HCT116 (cell line): ENCODE measurements at regions not wholly inside any gene's neighbourhood (a gene's known extent, or its start where the extent isn't known, plus 50 kb on each side); places are given as distances from the start of the nearest gene placed in this dataset.

Experiments
- ATAC-seq: fragments of 200-7000 bp; cut with Tn5 transposase; 2 replicates; pipeline ENCODE4 v1.9.1; 2020; ENCODE audit warnings: mild to moderate bottlenecking, moderate library complexity
- BruUV-seq: library from RNA; stranded (reverse); fragments of 400-500 nt; replicated peaks from 2 replicates; lab custom pipeline; 2021; lab: Mats Ljungman, UMichigan
- CTCF ChIA-PET: fragments of 300-600 bp; sonication (Branson Sonifier 250); formaldehyde crosslinking; loops from one replicate; lab custom pipeline; 2021; ENCODE audit warnings: antibody characterized with exemption; lab: Charles Lee
- POLR2A ChIA-PET: fragments of 300-600, 350-600 bp; sonication (Branson Sonifier 250); formaldehyde crosslinking; loops from one replicate; lab custom pipeline; 2021; ENCODE audit warnings: antibody characterized with exemption; lab: Charles Lee
- RAD21 ChIA-PET, 2 experiments: fragments of 300-600 bp; sonication (Branson Sonifier 250); formaldehyde crosslinking; loops; one replicate each; lab custom pipeline; 2023; ENCODE audit warnings: low total read pairs in 2 of 2; ENCODE audit not compliant: uncharacterized antibody in 2 of 2, unreplicated experiment in 2 of 2, low non-redundant PET in 1 of 2; lab: Charles Lee
- DNase-seq: peaks from one replicate; pipeline ENCODE4 v3.0.0-alpha.2; 2010; ENCODE audit warnings: low read depth, low spot score
- H2AFZ ChIP-seq: fragments of 200-600 bp; shearing (Covaris generic), sonication (generic); 2 replicates; pipeline ENCODE4 v1.6.1; 2017; ENCODE audit warnings: low read depth, mixed run types, mixed read lengths, antibody characterized with exemption, low read length; ENCODE audit not compliant: poor library complexity, severe bottlenecking
- H3K27ac ChIP-seq: 2 replicates; pipeline ENCODE4 v1.5.1; 2012; ENCODE audit warnings: low read depth, low read length
- H3K27me3 ChIP-seq: fragments of 200-600 bp; sonication (generic); 2 replicates; pipeline ENCODE4 v1.6.1; 2016; ENCODE audit warnings: mixed run types, low read length, mixed read lengths; ENCODE audit not compliant: insufficient read depth
- H3K36me3 ChIP-seq, 2 experiments: fragments of 200-500 bp in 1 of 2; fragments of 200-600 bp in 1 of 2; sonication (Bioruptor generic) in 1 of 2; sonication (generic) in 1 of 2; 2 replicates each; pipeline versions ENCODE4 v1.5.1 to v1.6.1; 2014 to 2016; ENCODE audit warnings: low read length in 2 of 2, inconsistent platforms in 1 of 2, mixed read lengths in 1 of 2, mixed run types in 1 of 2; ENCODE audit not compliant: insufficient read depth in 2 of 2, control insufficient read depth in 1 of 2
- H3K4me1 ChIP-seq, 2 experiments: fragments of 200-600 bp in 1 of 2; sonication (generic) in 1 of 2; 2 replicates each; pipeline versions ENCODE4 v1.5.1 to v1.6.1; 2012 to 2017; ENCODE audit warnings: low read length in 2 of 2, inconsistent platforms in 1 of 2, mild to moderate bottlenecking in 1 of 2, mixed read lengths in 1 of 2, mixed run types in 1 of 2, moderate library complexity in 1 of 2; ENCODE audit not compliant: insufficient read depth in 2 of 2, control insufficient read depth in 1 of 2
- H3K4me2 ChIP-seq: fragments of 200-600 bp; sonication (generic); 2 replicates; pipeline ENCODE4 v1.6.1; 2017; ENCODE audit warnings: mixed run types, low read length, mixed read lengths
- H3K4me3 ChIP-seq, 2 experiments: fragments of 200-600 bp in 1 of 2; sonication (generic) in 1 of 2; replicated peaks in 1 of 2; 2 replicates each; pipeline ENCODE4 v1.5.1; 2011 to 2016; ENCODE audit warnings: low read length in 2 of 2, control low read depth in 1 of 2, low read depth in 1 of 2, mild to moderate bottlenecking in 1 of 2, mixed read lengths in 1 of 2, mixed run types in 1 of 2
- H3K79me2 ChIP-seq: fragments of 200-600 bp; sonication (generic); 2 replicates; pipeline ENCODE4 v1.6.1; 2017; ENCODE audit warnings: mild to moderate bottlenecking, mixed run types, low read length, moderate library complexity, mixed read lengths; ENCODE audit not compliant: insufficient read depth
- H3K9ac ChIP-seq: fragments of 200-600 bp; sonication (generic); 2 replicates; pipeline ENCODE4 v1.6.1; 2016; ENCODE audit warnings: low read length, mixed read lengths
- H3K9me2 ChIP-seq: fragments of 200-600 bp; sonication (generic), shearing (Covaris generic); 2 replicates; pipeline ENCODE4 v1.6.1; 2017; ENCODE audit warnings: mixed run types, mild to moderate bottlenecking, moderate library complexity; ENCODE audit not compliant: insufficient read depth
- H3K9me3 ChIP-seq, 2 experiments: fragments of 200-500 bp in 1 of 2; fragments of 200-600 bp in 1 of 2; sonication (Bioruptor generic) in 1 of 2; sonication (generic) in 1 of 2; 2 replicates each; pipeline ENCODE4 v1.6.1; 2014 to 2017; ENCODE audit warnings: low read length in 2 of 2, mixed read lengths in 2 of 2, inconsistent platforms in 1 of 2, low read depth in 1 of 2, mild to moderate bottlenecking in 1 of 2, mixed run types in 1 of 2, moderate library complexity in 1 of 2; ENCODE audit not compliant: control insufficient read depth in 1 of 2, insufficient read depth in 1 of 2
- H4K20me1 ChIP-seq: fragments of 200-600 bp; sonication (generic), shearing (Covaris generic); 2 replicates; pipeline ENCODE4 v1.6.1; 2017; ENCODE audit warnings: mixed run types, mild to moderate bottlenecking, moderate library complexity; ENCODE audit not compliant: insufficient read depth
- CBX3 ChIP-seq: IDR thresholded peaks from 2 replicates; pipeline ENCODE4 v1.6.1; 2012; ENCODE audit warnings: low read depth
- CEBPB ChIP-seq: IDR thresholded peaks from 2 replicates; pipeline ENCODE4 v1.6.1; 2012; ENCODE audit warnings: low read depth
- EGR1 ChIP-seq: IDR thresholded peaks from 2 replicates; pipeline ENCODE4 v1.6.1; 2012; ENCODE audit warnings: low read depth
- ELF1 ChIP-seq: IDR thresholded peaks from 2 replicates; pipeline ENCODE4 v1.6.1; 2012; ENCODE audit warnings: low read depth, borderline replicate concordance
- EZH2 ChIP-seq: fragments of 200-600 bp; sonication (generic); IDR thresholded peaks from 2 replicates; pipeline ENCODE4 v1.6.1; 2017; ENCODE audit warnings: antibody characterized with exemption, mixed run types
- EZH2phosphoT487 ChIP-seq: fragments of 200-600 bp; IDR thresholded peaks from 2 replicates; pipeline ENCODE4 v1.6.1; 2018; ENCODE audit warnings: antibody characterized with exemption, borderline replicate concordance
- FOSL1 ChIP-seq: IDR thresholded peaks from 2 replicates; pipeline ENCODE4 v1.6.1; 2012; ENCODE audit warnings: low read depth
- JUND ChIP-seq: IDR thresholded peaks from 2 replicates; pipeline ENCODE4 v1.6.1; 2012
- POLR2A ChIP-seq: IDR thresholded peaks from 2 replicates; pipeline ENCODE4 v1.7.0; 2011; ENCODE audit warnings: borderline replicate concordance; ENCODE audit not compliant: insufficient read depth, insufficient read length; ENCODE audit errors: extremely low read depth
- RAD21 ChIP-seq: IDR thresholded peaks from 2 replicates; pipeline ENCODE4 v1.6.1; 2012; ENCODE audit warnings: low read depth, mild to moderate bottlenecking
- SIN3A ChIP-seq: IDR thresholded peaks from 2 replicates; pipeline ENCODE4 v1.6.1; 2012; ENCODE audit warnings: low read depth
- SP1 ChIP-seq: IDR thresholded peaks from 2 replicates; pipeline ENCODE4 v1.6.1; 2012; ENCODE audit warnings: low read depth
- SRF ChIP-seq: IDR thresholded peaks from 2 replicates; pipeline ENCODE4 v1.6.1; 2012; ENCODE audit warnings: low read depth
- TCF7L2 ChIP-seq: IDR thresholded peaks from 2 replicates; pipeline ENCODE4 v1.7.0; 2011; ENCODE audit warnings: borderline replicate concordance, inconsistent platforms; ENCODE audit not compliant: insufficient read depth, insufficient read length; ENCODE audit errors: extremely low read depth
- YY1 ChIP-seq: IDR thresholded peaks from 2 replicates; pipeline ENCODE4 v1.6.1; 2011; ENCODE audit warnings: low read length, low read depth, moderate library complexity, mild to moderate bottlenecking; ENCODE audit not compliant: insufficient replicate concordance; ENCODE audit errors: extremely low read depth
- ZNF274 ChIP-seq: fragments of 200-500 bp; sonication (Bioruptor generic); IDR thresholded peaks from 2 replicates; pipeline ENCODE4 v1.6.1; 2014; ENCODE audit warnings: mild to moderate bottlenecking, low read depth, low read length, inconsistent platforms
- intact Hi-C: fragments of 100-400 bp; cut with micrococcal nuclease; formaldehyde crosslinking; loops from 2 replicates; pipeline ENCODE4 v1.10.0; 2022
- TF ChIP-seq, protein P1 (sequence below): IDR thresholded peaks from 2 replicates; pipeline ENCODE4 v1.6.1; 2012

DNA sequence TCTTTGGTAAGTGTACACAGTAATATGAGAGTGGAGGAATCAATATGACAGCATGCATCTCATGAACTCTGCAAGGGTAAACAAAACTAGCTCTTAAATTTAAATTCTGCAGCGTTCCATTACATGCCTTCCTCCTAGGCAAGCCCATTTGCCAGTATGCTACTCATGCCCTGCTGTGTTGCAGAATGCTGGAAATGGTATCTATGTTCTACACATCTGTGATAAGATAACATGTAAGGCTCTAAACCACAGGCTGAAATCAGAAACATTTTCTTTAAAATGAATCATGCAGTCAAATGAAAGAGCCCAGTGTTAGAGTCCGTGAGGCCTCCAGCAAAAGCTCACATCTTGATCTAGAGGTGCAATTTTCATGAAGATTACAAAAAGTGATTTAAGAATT is 112.8 kb upstream of the FN1 start:
- no peak for ATAC-seq

DNA sequence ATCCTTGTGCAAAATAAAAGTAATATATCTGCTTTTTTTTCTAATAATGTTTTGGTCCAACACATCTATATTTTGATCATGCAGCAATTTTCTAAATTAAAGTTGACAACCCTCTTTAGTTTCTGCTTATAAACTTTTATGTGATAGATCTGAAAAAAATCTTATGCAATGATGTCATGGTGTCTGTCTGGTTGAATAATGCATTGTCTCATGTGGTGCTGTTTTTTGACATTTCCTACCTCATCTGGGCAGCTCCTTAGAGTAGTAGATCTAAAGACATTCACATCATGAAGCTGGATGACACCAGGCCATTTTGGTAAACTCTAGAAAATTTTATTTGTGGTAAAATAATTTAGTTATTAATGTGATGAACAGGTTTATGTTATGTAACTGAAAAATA is 106.8 kb upstream of the FN1 start:
- ATAC-seq (no peak), DNase-seq (no peak)
- Histone ChIP-seq H3K27ac (no peak overlapping the region), H3K9me2 (no peaks in the 10 kb centered on the region), H3K79me2 (no peaks in the 10 kb centered on the region), H3K36me3 (no peaks in the 10 kb centered on the region), H3K4me3 (no peak overlapping the region), H3K9ac (no peak overlapping the region), H3K4me1 (no peaks in the 10 kb centered on the region), H3K27me3 (no peaks in the 10 kb centered on the region), H3K9me3 (no peaks in the 10 kb centered on the region), H4K20me1 (no peaks in the 10 kb centered on the region), H2AFZ (no peak overlapping the region), H3K4me2 (no peak overlapping the region)
- ChIA-PET POLR2A (no interaction called here), RAD21 (no interaction called here), CTCF (no interaction called here)
- no TSS peak for BruUV-seq
- intact Hi-C loops, result no loop called here
- TF ChIP-seq EZH2, result no peak
- TF ChIP-seq ZNF274, result no peak

More for the DNA sequence above, 112.8 kb upstream of the FN1 start:
- H3K4me3 ChIP-seq, result no peak overlapping the region
- H3K79me2 ChIP-seq, result no peaks in the 10 kb centered on the region
- no peak overlapping the region for H3K9ac ChIP-seq
- TF ChIP-seq SRF (no peak), EZH2phosphoT487 (no peak), FOSL1 (no peak), ZNF274 (no peak), CEBPB (no peak), CBX3 (no peak), SP1 (no peak), JUND (no peak), POLR2A (no peak), ELF1 (no peak), RAD21 (no peak), SIN3A (no peak), YY1 (no peak), EGR1 (no peak), EZH2 (no peak), TCF7L2 (no peak)
- TF ChIP-seq, protein P1, sequence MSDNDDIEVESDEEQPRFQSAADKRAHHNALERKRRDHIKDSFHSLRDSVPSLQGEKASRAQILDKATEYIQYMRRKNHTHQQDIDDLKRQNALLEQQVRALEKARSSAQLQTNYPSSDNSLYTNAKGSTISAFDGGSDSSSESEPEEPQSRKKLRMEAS, result no peak
- no peak overlapping the region for H3K27ac ChIP-seq
- no TSS peak for BruUV-seq
- H3K4me2 ChIP-seq, result no peak overlapping the region
- ChIA-PET RAD21 (no interaction called here), POLR2A (no interaction called here), CTCF (no interaction called here)
- no peaks in the 10 kb centered on the region for H3K36me3 ChIP-seq
- intact Hi-C loops, result no loop called here
- no peak for DNase-seq
- H4K20me1 ChIP-seq, result no peaks in the 10 kb centered on the region
- no peaks in the 10 kb centered on the region for H3K4me1 ChIP-seq
- H3K9me3 ChIP-seq, result no peaks in the 10 kb centered on the region
- no peak overlapping the region for H2AFZ ChIP-seq
- H3K9me2 ChIP-seq, result no peaks in the 10 kb centered on the region
- no peaks in the 10 kb centered on the region for H3K27me3 ChIP-seq
